GM12878 (cell line): ENCODE measurements at regions not wholly inside any gene's neighbourhood (a gene's known extent, or its start where the extent isn't known, plus 50 kb on each side); places are given as distances from the start of the nearest gene placed in this dataset.

Experiments
- ATAC-seq: fragments of 200-7000 bp; cut with Tn5 transposase; 3 replicates; pipeline ENCODE4 v1.9.1; 2020; ENCODE audit warnings: mild to moderate bottlenecking, moderate library complexity
- BruUV-seq: library from RNA; stranded (reverse); fragments of 400-500 nt; replicated peaks from 2 replicates; lab custom pipeline; 2021; lab: Mats Ljungman, UMichigan
- CTCF ChIA-PET: fragments of 300-600 bp; sonication (Branson Sonifier 250); formaldehyde crosslinking; extraction: SDS; loops from one replicate; lab custom pipeline; 2021; ENCODE audit warnings: inconsistent platforms; lab: Yijun Ruan, JAX
- POLR2A ChIA-PET: fragments of 350-600 bp; formaldehyde crosslinking; extraction: SDS; loops from one replicate; lab custom pipeline; 2021; ENCODE audit warnings: inconsistent platforms; lab: Charles Lee
- RAD21 ChIA-PET: fragments of 300-600 bp; sonication (Branson Sonifier 250); formaldehyde crosslinking; loops from one replicate; lab custom pipeline; 2023; ENCODE audit warnings: antibody characterized with exemption; ENCODE audit not compliant: unreplicated experiment; lab: Charles Lee
- SMC1A ChIA-PET: fragments of 300-600 bp; sonication (Branson Sonifier 250); formaldehyde crosslinking; loops from one replicate; lab custom pipeline; 2023; ENCODE audit not compliant: unreplicated experiment, uncharacterized antibody; lab: Charles Lee
- DNase-seq: peaks from one replicate; pipeline ENCODE4 v3.0.0-alpha.2; 2011; ENCODE audit warnings: low read depth, low spot score
- FAIRE-seq: peaks from 3 replicates; lab custom pipeline; 2011; peaks lifted over from hg19 to GRCh38; lab: Jason Lieb, UNC
- H2AFZ ChIP-seq: 2 replicates; pipeline ENCODE4 v1.6.0; 2011; ENCODE audit warnings: low read depth, low read length, control low read depth; ENCODE audit not compliant: control insufficient read depth
- H3K27ac ChIP-seq: 2 replicates; pipeline ENCODE4 v1.5.1; 2011; ENCODE audit warnings: control low read depth; ENCODE audit not compliant: control insufficient read depth, insufficient read depth
- H3K27me3 ChIP-seq, 2 experiments: replicated peaks in 1 of 2; 2 replicates each; pipeline versions ENCODE4 v1.6.0 to v1.6.1; 2011; ENCODE audit warnings: low read length in 1 of 2; ENCODE audit not compliant: control insufficient read depth in 2 of 2, insufficient read depth in 2 of 2
- H3K36me3 ChIP-seq, 2 experiments: 2 replicates each; pipeline ENCODE4 v1.5.1; 2011; ENCODE audit warnings: low read length in 1 of 2; ENCODE audit not compliant: control insufficient read depth in 2 of 2, insufficient read depth in 2 of 2
- H3K4me1 ChIP-seq: 2 replicates; pipeline ENCODE4 v1.6.1; 2011; ENCODE audit warnings: mild to moderate bottlenecking, low read length, moderate library complexity, mixed read lengths; ENCODE audit not compliant: control insufficient read depth, insufficient read depth
- H3K4me2 ChIP-seq: 2 replicates; pipeline ENCODE4 v1.6.0; 2011; ENCODE audit warnings: control low read depth; ENCODE audit not compliant: control insufficient read depth, insufficient read depth
- H3K4me3 ChIP-seq: fragments of 200-600 bp; sonication (generic); 2 replicates; pipeline ENCODE4 v1.5.1; 2016
- H3K79me2 ChIP-seq: 2 replicates; pipeline ENCODE4 v1.6.0; 2011; ENCODE audit warnings: low read length; ENCODE audit not compliant: control insufficient read depth, insufficient read depth
- H3K9ac ChIP-seq: 2 replicates; pipeline ENCODE4 v1.8.0; 2011; ENCODE audit warnings: low read length, control low read depth, mixed read lengths; ENCODE audit not compliant: control insufficient read depth, insufficient read depth
- H3K9me3 ChIP-seq: replicated peaks from 3 replicates; pipeline ENCODE4 v1.5.1; 2011; ENCODE audit warnings: mild to moderate bottlenecking, low read length; ENCODE audit not compliant: control insufficient read depth, insufficient read depth
- H4K20me1 ChIP-seq: 2 replicates; pipeline ENCODE4 v1.6.0; 2011; ENCODE audit not compliant: control insufficient read depth, insufficient read depth
- EP300 ChIP-seq, 2 experiments: fragments of 150-350 bp in 1 of 2; IDR thresholded peaks; 2 replicates each; pipeline ENCODE4 v1.6.1; 2011 to 2012; ENCODE audit warnings: low read depth in 2 of 2, low read length in 2 of 2, borderline replicate concordance in 1 of 2, improper control_type of control experiment in 1 of 2, inconsistent platforms in 1 of 2; ENCODE audit not compliant: control insufficient read depth in 1 of 2
- ESRRA ChIP-seq: IDR thresholded peaks from 2 replicates; pipeline ENCODE4 v1.6.1; 2012; ENCODE audit warnings: mild to moderate bottlenecking, low read length, improper control_type of control experiment
- HDGF ChIP-seq: fragments of 450-650 bp; IDR thresholded peaks from 2 replicates; pipeline ENCODE4 v1.6.1; 2016; ENCODE audit warnings: antibody characterized with exemption
- NFIC ChIP-seq: IDR thresholded peaks from 2 replicates; pipeline ENCODE4 v1.6.1; 2012; ENCODE audit warnings: low read depth, mild to moderate bottlenecking, inconsistent platforms, low read length, moderate library complexity
- SREBF2 ChIP-seq: IDR thresholded peaks from 2 replicates; pipeline ENCODE4 v1.6.1; 2012; ENCODE audit warnings: mild to moderate bottlenecking, low read length
- ZNF207 ChIP-seq: fragments of 450-650 bp; IDR thresholded peaks from 2 replicates; pipeline ENCODE4 v1.6.1; 2014; ENCODE audit warnings: antibody characterized with exemption, mild to moderate bottlenecking, borderline replicate concordance
- ZNF592 ChIP-seq: fragments of 450-650 bp; IDR thresholded peaks from 2 replicates; pipeline ENCODE4 v1.6.1; 2017; ENCODE audit warnings: mild to moderate bottlenecking, moderate library complexity
- WGBS: methylation state at CpG from one replicate; pipeline ENCODE4 v1.1.6; 2016; ENCODE audit warnings: low lambda C conversion rate; ENCODE audit not compliant: insufficient replicate concordance, insufficient coverage; ENCODE audit errors: missing lambda C conversion rate; 5-methylcytosine and 5-hydroxymethylcytosine counted together
- in situ Hi-C: fragments of 300-500 bp; cut with MboI; formaldehyde crosslinking; loops from 9 replicates; pipeline ENCODE4 v1.14.3; 2018; ENCODE audit warnings: mixed read lengths
- intact Hi-C: fragments of 100-400 bp; cut with micrococcal nuclease; formaldehyde crosslinking; loops from one replicate; pipeline ENCODE4 v1.14.2; 2022; ENCODE audit not compliant: unreplicated experiment
- TF ChIP-seq, protein P1 (sequence below): IDR thresholded peaks from 2 replicates; pipeline ENCODE4 v1.6.1; 2012; ENCODE audit warnings: improper control_type of control experiment, low read depth, low read length; ENCODE audit not compliant: insufficient replicate concordance
- TF ChIP-seq, protein P2 (sequence below): fragments of 150-350 bp; IDR thresholded peaks from 2 replicates; pipeline ENCODE4 v1.6.1; 2014; ENCODE audit warnings: mild to moderate bottlenecking, low read depth, low read length
- TF ChIP-seq, protein P3 (sequence below): fragments of 450-650 bp; IDR thresholded peaks from 2 replicates; pipeline ENCODE4 v1.6.1; 2017; ENCODE audit warnings: low read depth, mild to moderate bottlenecking, moderate library complexity

DNA sequence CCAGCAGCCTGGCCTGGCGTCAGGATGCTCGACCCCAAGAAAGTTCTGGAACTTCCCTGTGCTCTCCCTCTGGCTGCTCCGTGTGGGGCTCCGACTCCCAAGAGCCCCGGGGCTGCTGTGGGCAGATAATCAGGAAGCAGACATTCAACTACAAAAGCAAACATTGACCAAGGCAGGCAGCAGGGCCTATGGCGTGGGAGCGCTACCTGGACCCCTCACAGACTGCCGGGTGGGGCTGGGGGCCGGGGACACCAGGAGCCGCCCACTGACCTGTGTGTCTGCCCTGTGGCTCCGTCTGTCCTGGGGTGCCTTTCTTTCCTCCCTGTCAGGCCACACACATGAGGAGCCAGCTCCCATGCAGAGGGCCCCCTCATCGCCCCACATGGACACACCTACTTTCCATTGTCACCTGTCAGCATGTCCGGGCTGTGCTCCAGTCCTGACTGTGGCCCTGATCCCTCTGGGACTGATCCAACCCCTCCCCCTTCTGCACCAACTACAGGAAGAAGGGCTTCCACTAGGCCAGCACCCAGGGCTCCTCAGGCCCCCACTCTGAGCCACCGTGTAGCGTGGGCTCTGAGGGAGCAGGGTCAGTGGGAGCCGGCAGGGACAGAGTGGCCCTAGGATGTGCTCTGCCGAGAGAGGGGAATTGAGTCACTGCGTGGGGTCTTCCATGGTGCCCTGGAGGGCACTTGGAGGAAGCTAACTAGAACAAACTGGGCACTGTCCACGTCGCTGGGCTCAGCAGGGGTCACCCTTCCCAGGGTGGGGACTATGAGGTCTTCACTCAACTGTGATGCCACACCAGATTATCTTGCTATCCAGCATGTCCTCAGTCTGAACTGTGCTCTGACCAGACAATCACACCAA, 215.4 kb upstream of the C14orf180 start:
- FAIRE-seq (no peak), ATAC-seq (no peak), DNase-seq (no peak)
- Histone ChIP-seq H3K4me2 (no peak overlapping the region), H3K9ac (no peak overlapping the region), H3K4me3 (no peak overlapping the region), H3K27me3 (no peaks in the 10 kb centered on the region; a peak in 2 of 4 replicates), H3K9me3 (no peaks in the 10 kb centered on the region), H3K4me1 (no peaks in the 10 kb centered on the region), H3K79me2 (no peaks in the 10 kb centered on the region), H3K36me3 (no peaks in the 10 kb centered on the region), H4K20me1 (no peaks in the 10 kb centered on the region), H3K27ac (no peak overlapping the region), H2AFZ (no peak overlapping the region)
- no TSS peak for BruUV-seq
- CTCF ChIA-PET = no interaction called here
- POLR2A ChIA-PET = no interaction called here
- SMC1A ChIA-PET = no interaction called here
- intact Hi-C loops (no loop called here), in situ Hi-C loops (no loop called here)
- RAD21 ChIA-PET = no interaction called here
- whole genome bisulfite sequencing = 30% methylated on average over 20 of the region's 20 CpGs
- no peak for TF ChIP-seq ESRRA
- TF ChIP-seq, protein P1, sequence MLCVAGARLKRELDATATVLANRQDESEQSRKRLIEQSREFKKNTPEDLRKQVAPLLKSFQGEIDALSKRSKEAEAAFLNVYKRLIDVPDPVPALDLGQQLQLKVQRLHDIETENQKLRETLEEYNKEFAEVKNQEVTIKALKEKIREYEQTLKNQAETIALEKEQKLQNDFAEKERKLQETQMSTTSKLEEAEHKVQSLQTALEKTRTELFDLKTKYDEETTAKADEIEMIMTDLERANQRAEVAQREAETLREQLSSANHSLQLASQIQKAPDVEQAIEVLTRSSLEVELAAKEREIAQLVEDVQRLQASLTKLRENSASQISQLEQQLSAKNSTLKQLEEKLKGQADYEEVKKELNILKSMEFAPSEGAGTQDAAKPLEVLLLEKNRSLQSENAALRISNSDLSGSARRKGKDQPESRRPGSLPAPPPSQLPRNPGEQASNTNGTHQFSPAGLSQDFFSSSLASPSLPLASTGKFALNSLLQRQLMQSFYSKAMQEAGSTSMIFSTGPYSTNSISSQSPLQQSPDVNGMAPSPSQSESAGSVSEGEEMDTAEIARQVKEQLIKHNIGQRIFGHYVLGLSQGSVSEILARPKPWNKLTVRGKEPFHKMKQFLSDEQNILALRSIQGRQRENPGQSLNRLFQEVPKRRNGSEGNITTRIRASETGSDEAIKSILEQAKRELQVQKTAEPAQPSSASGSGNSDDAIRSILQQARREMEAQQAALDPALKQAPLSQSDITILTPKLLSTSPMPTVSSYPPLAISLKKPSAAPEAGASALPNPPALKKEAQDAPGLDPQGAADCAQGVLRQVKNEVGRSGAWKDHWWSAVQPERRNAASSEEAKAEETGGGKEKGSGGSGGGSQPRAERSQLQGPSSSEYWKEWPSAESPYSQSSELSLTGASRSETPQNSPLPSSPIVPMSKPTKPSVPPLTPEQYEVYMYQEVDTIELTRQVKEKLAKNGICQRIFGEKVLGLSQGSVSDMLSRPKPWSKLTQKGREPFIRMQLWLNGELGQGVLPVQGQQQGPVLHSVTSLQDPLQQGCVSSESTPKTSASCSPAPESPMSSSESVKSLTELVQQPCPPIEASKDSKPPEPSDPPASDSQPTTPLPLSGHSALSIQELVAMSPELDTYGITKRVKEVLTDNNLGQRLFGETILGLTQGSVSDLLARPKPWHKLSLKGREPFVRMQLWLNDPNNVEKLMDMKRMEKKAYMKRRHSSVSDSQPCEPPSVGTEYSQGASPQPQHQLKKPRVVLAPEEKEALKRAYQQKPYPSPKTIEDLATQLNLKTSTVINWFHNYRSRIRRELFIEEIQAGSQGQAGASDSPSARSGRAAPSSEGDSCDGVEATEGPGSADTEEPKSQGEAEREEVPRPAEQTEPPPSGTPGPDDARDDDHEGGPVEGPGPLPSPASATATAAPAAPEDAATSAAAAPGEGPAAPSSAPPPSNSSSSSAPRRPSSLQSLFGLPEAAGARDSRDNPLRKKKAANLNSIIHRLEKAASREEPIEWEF = no peak
- TF ChIP-seq SREBF2 = no peak
- no peak for TF ChIP-seq ZNF592
- TF ChIP-seq, protein P2, sequence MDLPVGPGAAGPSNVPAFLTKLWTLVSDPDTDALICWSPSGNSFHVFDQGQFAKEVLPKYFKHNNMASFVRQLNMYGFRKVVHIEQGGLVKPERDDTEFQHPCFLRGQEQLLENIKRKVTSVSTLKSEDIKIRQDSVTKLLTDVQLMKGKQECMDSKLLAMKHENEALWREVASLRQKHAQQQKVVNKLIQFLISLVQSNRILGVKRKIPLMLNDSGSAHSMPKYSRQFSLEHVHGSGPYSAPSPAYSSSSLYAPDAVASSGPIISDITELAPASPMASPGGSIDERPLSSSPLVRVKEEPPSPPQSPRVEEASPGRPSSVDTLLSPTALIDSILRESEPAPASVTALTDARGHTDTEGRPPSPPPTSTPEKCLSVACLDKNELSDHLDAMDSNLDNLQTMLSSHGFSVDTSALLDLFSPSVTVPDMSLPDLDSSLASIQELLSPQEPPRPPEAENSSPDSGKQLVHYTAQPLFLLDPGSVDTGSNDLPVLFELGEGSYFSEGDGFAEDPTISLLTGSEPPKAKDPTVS = no peak
- TF ChIP-seq EP300 (IDR thresholded peaks at IDR 0.05; ENCODE audit: borderline replicate concordance in 1 of 2, control insufficient read depth in 1 of 2, low read depth in 2 of 2, low read length in 2 of 2) = no peak
- TF ChIP-seq HDGF = no peak
- no peak for TF ChIP-seq NFIC
- TF ChIP-seq ZNF207 = no peak
- TF ChIP-seq, protein P3, sequence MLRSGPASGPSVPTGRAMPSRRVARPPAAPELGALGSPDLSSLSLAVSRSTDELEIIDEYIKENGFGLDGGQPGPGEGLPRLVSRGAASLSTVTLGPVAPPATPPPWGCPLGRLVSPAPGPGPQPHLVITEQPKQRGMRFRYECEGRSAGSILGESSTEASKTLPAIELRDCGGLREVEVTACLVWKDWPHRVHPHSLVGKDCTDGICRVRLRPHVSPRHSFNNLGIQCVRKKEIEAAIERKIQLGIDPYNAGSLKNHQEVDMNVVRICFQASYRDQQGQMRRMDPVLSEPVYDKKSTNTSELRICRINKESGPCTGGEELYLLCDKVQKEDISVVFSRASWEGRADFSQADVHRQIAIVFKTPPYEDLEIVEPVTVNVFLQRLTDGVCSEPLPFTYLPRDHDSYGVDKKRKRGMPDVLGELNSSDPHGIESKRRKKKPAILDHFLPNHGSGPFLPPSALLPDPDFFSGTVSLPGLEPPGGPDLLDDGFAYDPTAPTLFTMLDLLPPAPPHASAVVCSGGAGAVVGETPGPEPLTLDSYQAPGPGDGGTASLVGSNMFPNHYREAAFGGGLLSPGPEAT = no peak
